ENCODE measurements at regions not wholly inside any gene's neighbourhood (a gene's known extent, or its start where the extent isn't known, plus 50 kb on each side); places are given as distances from the start of the nearest gene placed in this dataset.

DNA sequence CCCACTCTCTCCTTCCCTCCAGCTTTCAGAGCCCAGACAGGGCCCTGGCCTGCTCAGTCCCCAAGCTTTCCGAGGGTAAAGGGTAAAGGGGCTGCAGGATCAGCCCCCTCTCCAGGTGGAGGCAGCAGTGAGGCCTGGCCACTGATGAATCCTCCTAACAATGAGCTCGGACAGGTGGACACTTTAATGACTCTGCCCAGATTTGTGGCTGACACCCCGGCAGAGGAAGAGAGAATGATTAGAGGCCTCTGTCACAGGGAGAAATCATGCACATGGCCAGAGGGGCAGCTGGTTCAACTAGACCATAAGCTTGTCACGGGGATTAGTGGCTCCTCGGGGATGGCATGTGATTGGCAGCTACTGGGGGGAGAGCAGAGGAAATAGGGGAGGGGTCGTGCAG, 587.5 kb upstream of the B3GAT1 start:
- Histone ChIP-seq H3K9me3 (ENCODE audit: insufficient read depth, low read depth) (no peaks in the 10 kb centered on the region), H3K4me3 (no peak overlapping the region), H3K79me2 (ENCODE audit: low read depth) (no peaks in the 10 kb centered on the region), H3K27ac (no peak overlapping the region), H3K36me3 (ENCODE audit: low read depth) (no peaks in the 10 kb centered on the region), H3K4me1 (replicated peaks; ENCODE audit: insufficient read depth) (no peaks in the 10 kb centered on the region), H2AFZ (no peak overlapping the region), H3K4me2 (no peak overlapping the region), H3K27me3 (ENCODE audit: insufficient read depth, low read depth) (peaks cover 7% of the 10 kb centered on the region; the same call in 1 of the 2 replicates), H4K20me1 (ENCODE audit: insufficient read depth) (no peaks in the 10 kb centered on the region), H3K9me2 (ENCODE audit: insufficient read depth) (no peaks in the 10 kb centered on the region), H3F3A (ENCODE audit: insufficient read depth, low read depth) (no peaks in the 10 kb centered on the region)
- ChIA-PET POLR2A (ENCODE audit: unreplicated experiment) (no interaction called here), CTCF (no interaction called here)
- BruUV-seq (replicated peaks): no TSS peak
- DNase-seq: no peak
- no peak for TF ChIP-seq EZH2 (IDR thresholded peaks at IDR 0.05; ENCODE audit: low read depth)
- TF ChIP-seq, protein P1, sequence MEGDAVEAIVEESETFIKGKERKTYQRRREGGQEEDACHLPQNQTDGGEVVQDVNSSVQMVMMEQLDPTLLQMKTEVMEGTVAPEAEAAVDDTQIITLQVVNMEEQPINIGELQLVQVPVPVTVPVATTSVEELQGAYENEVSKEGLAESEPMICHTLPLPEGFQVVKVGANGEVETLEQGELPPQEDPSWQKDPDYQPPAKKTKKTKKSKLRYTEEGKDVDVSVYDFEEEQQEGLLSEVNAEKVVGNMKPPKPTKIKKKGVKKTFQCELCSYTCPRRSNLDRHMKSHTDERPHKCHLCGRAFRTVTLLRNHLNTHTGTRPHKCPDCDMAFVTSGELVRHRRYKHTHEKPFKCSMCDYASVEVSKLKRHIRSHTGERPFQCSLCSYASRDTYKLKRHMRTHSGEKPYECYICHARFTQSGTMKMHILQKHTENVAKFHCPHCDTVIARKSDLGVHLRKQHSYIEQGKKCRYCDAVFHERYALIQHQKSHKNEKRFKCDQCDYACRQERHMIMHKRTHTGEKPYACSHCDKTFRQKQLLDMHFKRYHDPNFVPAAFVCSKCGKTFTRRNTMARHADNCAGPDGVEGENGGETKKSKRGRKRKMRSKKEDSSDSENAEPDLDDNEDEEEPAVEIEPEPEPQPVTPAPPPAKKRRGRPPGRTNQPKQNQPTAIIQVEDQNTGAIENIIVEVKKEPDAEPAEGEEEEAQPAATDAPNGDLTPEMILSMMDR (conservative IDR thresholded peaks at IDR 0.05): no peak
- intact Hi-C loops (cut with micrococcal nuclease; ENCODE audit: unreplicated experiment): no loop called here

DNA sequence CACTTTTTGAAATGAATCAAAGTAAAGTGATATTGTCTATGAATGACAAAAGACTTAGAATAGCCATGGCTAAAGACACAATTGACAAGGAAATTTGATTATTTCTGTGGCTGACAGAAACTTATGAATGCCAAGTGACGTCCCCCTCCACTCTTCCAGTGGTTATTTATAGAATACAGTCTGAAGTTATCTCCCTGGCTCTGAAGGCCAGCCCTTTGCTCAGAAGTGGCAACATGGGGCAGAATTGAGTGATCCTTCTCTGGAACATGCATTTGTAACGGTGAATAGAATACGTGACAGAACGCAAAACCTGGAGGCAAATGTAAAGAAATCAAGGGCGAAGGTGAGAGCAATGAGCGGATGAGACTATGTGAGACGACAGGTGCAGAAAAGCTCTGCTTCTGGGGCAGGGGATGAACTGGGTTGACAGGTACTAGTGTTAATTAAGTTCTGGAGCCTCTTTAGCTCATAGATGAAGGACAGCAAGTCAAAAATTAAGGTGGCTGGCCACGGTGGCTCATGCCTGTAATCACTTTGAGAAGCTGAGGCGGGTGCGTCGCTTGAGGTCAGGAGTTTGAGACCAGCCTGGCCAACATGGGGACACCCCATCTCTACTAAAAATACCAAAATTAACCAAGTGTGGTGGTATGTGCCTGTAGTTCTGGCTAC, 585.7 kb upstream of the B3GAT1 start:
- no peak for DNase-seq
- ChIA-PET CTCF (no interaction called here), POLR2A (ENCODE audit: unreplicated experiment) (no interaction called here)
- Histone ChIP-seq H3K9me2 (ENCODE audit: insufficient read depth) (no peaks in the 10 kb centered on the region), H3K79me2 (ENCODE audit: low read depth) (no peaks in the 10 kb centered on the region), H3K36me3 (ENCODE audit: low read depth) (no peaks in the 10 kb centered on the region), H3K27me3 (ENCODE audit: insufficient read depth, low read depth) (peaks cover 20% of the 10 kb centered on the region; the same call in 1 of the 2 replicates), H2AFZ (no peak overlapping the region), H3K4me3 (no peak overlapping the region), H3K4me2 (no peak overlapping the region), H3K9me3 (ENCODE audit: insufficient read depth, low read depth) (no peaks in the 10 kb centered on the region), H3K27ac (no peak overlapping the region), H3F3A (ENCODE audit: insufficient read depth, low read depth) (no peaks in the 10 kb centered on the region), H4K20me1 (ENCODE audit: insufficient read depth) (no peaks in the 10 kb centered on the region), H3K4me1 (replicated peaks; ENCODE audit: insufficient read depth) (no peaks in the 10 kb centered on the region)
- no TSS peak for BruUV-seq (replicated peaks)
- intact Hi-C loops (cut with micrococcal nuclease; ENCODE audit: unreplicated experiment): no loop called here
- TF ChIP-seq, protein P1 (conservative IDR thresholded peaks at IDR 0.05): no peak
- TF ChIP-seq EZH2 (IDR thresholded peaks at IDR 0.05; ENCODE audit: low read depth): no peak

DNA sequence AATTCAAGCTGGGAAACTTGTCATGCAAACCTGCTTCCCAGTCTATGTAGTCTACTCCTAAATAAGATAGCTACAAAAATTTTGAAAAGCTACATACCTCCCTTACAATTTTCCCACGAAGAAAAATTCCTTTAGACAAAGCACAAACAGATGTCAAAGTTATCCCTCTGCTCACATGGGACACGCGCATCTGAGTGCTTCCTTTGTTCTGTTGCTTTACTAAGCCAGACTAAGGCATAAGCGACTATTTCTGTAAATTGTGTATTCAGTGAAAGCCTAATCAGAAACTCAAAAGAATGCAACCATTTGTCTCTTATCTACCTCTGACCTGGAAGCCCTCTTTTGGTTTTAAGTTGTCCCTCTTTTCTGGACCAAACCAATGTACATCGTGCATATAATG, 583.7 kb upstream of the B3GAT1 start:
- no peak for DNase-seq
- no peak for TF ChIP-seq EZH2 (IDR thresholded peaks at IDR 0.05; ENCODE audit: low read depth)
- TF ChIP-seq, protein P1 (conservative IDR thresholded peaks at IDR 0.05): no peak
- BruUV-seq (replicated peaks): no TSS peak
- Histone ChIP-seq H3K4me2 (no peak overlapping the region), H3K9me3 (ENCODE audit: insufficient read depth, low read depth) (no peaks in the 10 kb centered on the region), H3F3A (ENCODE audit: insufficient read depth, low read depth) (no peaks in the 10 kb centered on the region), H3K79me2 (ENCODE audit: low read depth) (no peaks in the 10 kb centered on the region), H4K20me1 (ENCODE audit: insufficient read depth) (no peaks in the 10 kb centered on the region), H3K4me1 (replicated peaks; ENCODE audit: insufficient read depth) (no peaks in the 10 kb centered on the region), H3K36me3 (ENCODE audit: low read depth) (no peaks in the 10 kb centered on the region), H3K27ac (no peak overlapping the region), H3K4me3 (no peak overlapping the region), H2AFZ (no peak overlapping the region), H3K9me2 (ENCODE audit: insufficient read depth) (no peaks in the 10 kb centered on the region), H3K27me3 (ENCODE audit: insufficient read depth, low read depth) (peaks cover 20% of the 10 kb centered on the region; the same call in 1 of the 2 replicates)
- intact Hi-C loops (cut with micrococcal nuclease; ENCODE audit: unreplicated experiment): no loop called here
- POLR2A ChIA-PET (ENCODE audit: unreplicated experiment): no interaction called here
- CTCF ChIA-PET: no interaction called here
